DMS79 (cell line): ENCODE measurements at regions not wholly inside any gene's neighbourhood (a gene's known extent, or its start where the extent isn't known, plus 50 kb on each side); places are given as distances from the start of the nearest gene placed in this dataset.

ENCODE experiments used
- DNase-seq: peaks from one replicate; lab custom pipeline; 2025; lab: John Stamatoyannopoulos, UW

DNA sequence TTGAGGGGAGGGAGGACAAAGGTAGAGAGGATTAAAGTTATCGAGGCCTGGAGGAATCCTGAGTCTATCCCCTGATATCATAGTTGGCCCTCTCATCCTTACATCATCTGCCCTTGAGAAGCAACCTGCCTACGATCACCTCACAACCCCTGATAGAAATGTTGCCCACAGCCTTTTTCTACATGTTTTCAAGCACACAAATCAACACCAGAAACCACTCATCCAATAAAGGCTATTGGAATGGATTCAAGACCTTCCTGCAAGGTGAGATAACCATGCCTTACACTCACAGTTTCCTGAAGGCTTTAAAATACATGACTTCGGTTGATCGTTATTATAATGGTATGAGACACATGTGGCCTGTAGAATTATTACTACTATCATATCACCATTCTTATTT lies 175.7 kb upstream of the EGLN3 start:
- DNase-seq = no peak

DNA sequence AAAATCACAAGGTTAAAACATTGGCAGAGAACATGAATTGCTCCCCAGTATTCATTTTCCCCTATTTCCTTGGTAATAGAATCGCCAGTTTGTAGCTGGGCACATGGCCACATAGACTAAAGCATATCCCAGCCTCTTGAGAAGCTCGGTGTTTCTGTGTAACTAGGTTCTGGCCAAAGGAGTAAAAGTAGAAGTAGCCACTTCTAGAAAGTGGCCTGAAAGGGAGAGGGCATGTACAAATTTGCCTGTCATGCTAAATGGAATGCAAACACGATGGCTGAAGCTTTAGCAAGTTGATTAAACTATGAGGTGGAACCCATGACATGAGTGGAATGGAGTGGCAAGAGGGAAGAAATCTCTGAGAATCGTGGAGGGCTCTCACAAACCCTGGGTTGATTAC lies 173.7 kb upstream of the EGLN3 start:
- no peak for DNase-seq

DNA sequence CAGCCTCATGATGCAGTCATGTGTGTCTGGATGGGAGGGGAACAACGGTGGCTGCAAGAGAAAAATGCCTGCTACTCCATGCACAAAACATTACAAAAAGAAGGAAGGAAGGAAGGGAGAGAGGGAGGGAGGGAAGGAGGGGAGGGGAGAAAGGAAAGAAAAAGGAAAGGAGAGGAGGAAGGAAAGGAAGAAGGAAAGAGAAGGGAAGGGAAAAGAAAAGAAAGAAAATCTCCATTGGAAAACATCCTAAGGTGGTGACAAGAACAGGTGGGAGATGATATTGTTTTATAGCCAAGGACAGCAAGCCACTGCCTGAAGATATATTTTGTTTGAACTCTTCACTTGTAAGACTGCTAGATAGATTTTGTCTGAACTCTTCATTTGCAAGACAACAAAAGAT lies 171.8 kb upstream of the EGLN3 start:
- no peak for DNase-seq

DNA sequence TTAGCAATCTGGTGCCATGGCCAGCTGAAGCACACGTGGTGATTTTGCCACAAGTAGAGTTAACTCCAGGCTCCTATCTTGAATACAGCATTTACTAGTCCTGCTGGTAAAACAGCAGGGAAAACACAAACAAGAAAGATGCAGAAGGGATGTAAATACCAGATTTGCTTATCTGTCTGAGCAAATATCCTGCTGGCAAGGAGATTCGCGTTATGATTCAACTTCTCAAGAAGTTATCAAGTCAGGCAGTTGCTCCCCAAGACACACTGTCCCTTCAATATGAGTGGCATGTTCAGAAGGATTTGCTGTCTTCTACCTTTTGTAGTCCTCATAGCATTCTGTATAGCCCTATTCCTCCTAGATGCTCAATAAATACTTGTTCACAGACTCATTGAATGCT lies 171.2 kb upstream of the EGLN3 start:
- no peak for DNase-seq

DNA sequence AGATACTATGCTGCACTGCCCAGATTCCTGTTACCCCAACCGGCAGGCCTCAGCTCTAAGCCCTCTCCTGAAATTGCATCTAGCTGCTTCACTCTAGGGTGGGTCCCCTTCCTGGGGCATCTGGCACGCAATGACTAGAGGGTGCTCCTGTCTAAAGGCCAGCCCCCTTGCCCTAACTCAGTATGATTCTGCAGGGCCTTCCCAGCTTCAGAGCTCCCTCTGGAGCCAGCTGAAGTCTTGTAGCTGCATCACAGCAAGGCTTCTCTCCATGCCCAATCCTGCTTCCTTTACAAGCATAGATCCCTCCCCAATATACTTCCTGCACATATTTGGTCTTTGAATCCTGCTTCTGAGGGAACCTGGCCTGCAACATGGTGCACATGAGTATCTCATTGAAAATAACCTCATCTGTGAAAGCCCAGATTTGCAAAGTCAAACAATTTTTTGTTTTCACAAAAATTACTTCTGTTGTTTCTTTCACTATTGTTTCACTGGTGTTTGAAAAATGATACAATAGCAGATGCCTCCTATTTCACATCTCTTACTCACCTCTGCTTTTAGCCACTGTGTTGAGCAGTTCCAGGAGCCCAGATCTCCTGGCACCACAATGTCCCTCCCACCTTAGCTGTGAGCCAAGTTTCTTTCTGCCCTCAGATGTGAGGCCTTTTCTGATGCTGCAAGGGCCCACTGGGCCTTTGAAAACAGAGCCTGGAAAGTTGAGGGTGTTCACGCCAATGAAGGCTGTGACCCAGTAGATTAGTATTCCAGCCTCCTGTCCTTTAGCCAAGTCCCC lies 169.5 kb upstream of the EGLN3 start:
- DNase-seq = no peak

DNA sequence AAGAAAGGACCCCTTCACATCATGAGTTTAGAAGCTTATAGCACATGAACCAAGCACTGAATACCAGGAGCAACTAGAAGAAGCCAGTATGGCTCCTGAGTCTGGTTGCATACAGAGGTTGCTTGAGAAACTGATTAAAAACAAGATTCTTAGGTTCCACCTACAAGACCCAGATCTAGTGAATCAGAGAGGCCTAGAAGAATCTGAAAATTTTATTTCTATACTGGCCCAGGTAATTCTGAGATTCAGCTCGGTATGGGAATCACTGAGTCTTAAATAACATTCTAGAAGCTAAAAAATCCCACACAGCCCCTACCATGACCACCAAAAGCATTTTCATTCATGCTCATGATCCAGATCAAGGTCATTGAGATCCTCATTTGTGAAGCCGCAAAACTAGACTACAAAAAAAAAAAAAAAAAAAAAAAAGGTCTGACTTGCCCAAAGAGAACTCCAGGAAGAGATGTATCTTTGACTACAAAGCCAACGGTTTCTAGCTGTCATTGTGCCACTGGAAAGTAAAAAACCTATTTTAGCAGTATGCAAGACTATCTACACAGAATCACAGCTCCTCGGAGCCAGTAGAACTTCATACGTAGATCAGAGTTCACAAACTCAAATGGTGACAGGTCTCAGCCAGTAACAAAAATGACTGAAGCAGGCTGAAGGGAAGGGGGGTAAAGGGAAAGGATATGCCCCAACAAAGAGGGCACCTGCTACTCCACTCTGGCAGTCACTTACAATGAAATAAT lies 168.4 kb upstream of the EGLN3 start:
- no peak for DNase-seq

DNA sequence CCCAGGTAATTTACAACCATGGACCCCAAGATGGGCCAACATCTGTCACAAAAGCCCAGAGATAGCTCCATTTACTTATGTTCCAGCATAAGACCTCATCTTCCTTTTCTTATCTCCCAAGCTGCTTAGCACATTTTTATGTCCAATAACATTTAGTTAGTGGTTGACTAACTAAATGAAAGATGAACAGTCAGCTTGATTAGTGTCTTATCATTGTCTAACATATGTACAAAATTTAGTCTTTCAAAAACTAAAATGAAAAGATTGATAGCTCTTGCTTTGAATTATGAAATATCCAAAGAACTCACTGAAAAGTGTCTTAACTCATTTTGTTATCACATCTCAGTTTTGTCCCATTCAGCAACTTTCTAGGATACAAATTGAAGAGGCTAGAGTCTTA lies 163.1 kb upstream of the EGLN3 start:
- no peak for DNase-seq

DNA sequence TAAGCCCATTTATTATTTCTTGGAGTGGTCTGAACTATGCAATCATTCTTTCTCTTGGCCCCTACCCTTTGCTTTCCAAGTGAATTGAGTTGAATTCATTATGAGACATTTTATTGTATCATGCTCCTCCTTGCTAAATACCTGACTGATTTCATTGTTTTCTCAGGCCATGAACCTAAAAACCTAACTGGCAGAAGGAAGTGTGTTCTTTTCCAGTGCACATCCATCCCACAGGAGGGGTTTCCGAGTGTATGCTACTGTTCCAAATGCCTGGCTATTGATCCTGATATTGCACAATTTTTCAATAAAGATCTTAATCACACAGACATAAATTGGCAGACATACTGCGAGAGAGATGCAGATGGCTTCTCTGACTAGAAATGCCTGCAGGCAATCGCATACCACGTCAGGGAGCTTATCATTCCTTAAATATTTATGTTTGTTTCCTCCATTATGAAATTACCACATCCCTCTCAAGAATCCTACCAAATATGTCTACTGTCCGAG lies 162.2 kb upstream of the EGLN3 start:
- no peak for DNase-seq

DNA sequence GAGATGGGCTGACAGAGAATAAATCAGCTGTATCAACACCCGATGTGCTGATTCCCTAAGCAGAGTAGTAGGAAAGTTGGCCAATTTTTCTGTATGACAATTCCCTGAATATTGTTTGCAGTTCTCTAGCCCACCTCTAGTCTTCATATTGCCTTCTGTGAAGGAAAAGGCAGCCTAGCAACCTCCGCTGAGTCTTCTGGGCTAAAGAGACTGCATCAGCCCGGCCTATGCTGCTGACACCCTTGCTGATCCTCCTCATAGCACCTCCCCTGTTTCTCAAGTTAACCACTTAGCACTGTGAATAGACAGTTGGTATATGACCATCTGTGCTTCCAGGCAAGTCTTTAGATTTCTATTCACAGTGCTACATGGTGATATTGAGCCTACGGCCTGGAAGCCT lies 161.1 kb upstream of the EGLN3 start:
- DNase-seq = no peak

DNA sequence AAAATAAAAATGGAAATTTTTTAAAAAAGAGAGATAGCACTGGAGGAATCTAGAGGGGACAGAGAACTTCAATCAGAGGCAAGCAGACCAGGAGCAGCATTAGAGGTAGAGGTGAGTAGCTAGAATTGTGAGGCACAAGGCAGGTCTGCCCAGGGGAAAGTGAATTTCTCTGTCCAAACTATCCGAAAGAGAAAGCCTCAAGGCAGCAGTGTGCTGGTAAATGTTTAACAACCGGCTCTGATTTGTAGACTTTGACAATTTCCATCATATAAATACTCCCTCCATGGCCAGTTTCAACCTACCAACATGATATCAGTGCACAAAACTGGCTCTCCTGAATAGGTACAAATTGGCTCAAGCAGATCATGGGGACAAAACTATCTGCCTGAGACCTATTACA lies 160.6 kb upstream of the EGLN3 start:
- DNase-seq = no peak

DNA sequence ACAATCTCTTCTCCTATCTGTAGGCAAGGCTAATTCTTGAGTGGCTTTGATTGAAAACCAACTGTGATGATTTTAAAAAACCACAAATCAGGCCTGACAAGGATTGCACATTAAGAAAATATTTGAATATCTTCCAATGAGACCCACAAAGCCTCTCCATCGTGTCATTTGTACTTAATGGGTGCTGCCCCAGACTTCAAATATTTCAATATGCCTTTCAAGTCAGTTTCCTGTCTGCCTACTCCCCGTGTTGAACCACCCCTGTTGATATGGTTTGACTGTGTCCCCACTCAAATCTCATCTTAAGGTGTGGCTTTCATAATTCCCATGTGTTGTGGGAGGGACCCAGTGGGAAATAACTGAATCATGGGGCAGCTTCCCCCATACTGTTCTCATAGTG lies 159.7 kb upstream of the EGLN3 start:
- no peak for DNase-seq

DNA sequence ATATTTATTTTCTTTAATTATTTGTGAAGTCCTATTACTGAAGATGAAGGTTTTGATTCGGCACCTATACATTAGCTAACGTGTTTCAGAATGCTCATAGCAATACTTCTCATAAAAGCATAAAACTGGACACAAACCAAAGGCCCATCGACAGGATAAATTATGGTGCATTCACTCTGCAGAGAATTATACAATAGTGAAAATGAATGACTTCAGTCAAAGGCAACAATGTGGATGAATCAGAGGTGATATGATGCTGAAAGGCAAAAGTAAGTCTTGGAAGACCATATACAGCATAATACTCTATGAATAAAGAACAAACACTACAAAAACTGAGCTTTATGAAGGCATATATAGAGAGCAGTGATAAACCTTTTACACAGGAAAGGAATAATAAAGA lies 156.6 kb upstream of the EGLN3 start:
- no peak for DNase-seq

DNA sequence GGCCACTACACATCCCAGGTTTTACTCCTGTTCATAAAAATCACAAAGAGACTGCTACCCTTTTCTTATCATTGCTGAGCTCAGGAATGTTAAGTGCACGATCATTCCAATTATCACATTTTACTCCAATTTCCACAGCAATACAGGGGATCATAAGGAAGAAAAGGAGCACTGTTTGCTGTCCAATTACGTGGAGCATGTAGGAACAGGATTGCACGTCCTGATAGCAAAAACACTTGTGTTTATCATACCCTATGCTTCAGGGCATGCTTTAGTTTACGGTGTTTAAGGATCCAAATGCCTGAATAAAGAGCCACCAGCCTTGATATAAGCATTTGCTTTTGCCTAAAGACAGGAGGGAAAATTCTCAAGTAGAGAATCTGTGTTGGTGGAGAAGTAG lies 155.4 kb upstream of the EGLN3 start:
- DNase-seq = no peak

DNA sequence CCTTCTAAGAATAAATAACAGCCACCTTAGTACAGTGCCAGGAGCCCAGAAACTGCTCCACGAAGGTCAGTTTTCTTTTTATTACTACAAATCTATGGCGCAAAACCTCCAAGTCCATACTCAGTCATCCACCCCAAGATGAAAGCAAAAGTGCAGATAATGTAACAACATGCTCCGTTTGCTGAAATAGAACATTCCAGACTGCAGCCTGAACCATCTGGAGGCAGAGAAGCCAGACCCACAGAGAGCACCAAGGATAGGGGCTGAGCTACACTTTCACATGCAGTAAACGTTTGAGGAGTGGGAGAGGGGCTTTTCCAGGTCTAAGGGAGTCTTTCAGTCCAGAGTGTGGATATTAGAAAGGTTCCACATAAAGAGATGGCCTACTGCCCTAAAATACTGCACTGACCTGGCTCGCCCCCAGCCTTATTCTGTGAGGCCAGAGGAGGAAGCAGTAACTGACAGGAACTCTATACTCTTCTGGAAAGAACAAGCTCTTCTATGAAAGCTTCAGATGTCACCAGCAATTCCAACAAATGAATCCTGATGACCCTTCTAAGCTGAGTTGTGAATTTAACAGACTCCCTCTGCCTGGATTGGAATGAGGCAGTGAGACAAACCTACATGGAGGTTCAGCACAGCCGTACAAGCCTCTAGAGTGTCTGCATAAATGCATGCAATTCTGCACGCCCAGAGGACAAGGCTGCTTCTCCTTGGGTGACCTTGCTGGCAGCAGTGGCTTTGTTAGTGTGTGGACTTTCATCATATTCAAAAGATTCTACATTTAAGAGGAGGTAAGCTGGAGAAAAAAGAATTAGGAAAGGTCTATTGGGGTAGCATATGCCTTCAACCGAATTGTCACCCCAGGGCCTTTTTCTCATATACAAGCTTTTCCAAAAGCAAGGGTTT lies 153.9 kb upstream of the EGLN3 start:
- no peak for DNase-seq

DNA sequence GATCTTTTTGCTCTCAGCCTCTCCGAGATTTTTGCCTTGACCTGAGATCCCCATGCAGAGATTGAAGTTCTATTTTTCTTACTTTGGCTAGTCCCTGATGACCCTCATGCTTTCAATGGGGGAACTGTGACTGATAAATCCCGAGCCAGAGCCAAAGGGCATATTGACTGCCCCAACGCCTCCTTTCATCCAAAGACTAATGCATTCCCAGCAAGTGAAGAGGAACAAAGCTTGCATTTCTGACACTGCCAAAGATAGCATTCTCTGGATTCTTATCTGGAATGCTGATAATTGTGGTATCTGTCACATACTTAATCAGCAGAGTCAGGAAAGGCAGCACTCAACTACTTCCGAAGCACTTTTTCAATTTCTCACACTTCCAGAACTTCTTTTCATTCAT lies 152.3 kb upstream of the EGLN3 start:
- no peak for DNase-seq

DNA sequence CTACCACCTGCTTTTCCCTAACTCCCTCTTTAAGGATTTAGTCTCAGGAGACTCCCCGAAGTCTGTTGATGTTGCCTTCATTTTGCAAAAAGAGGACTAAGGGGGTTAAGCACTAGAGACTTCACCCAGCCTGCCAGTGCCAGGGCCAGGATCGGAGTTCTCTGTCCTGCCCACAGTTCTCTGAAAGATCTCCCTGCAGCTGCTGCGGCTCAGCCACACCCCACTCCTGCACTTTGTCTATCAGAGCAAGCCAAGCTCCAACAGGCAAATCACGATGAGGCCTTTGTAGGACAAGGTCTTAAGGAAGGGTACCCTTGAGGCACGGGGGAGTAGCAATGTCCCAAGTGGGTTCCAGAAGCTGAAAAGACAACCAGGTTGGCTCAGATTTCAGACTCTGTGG lies 148.8 kb upstream of the EGLN3 start:
- DNase-seq = no peak

DNA sequence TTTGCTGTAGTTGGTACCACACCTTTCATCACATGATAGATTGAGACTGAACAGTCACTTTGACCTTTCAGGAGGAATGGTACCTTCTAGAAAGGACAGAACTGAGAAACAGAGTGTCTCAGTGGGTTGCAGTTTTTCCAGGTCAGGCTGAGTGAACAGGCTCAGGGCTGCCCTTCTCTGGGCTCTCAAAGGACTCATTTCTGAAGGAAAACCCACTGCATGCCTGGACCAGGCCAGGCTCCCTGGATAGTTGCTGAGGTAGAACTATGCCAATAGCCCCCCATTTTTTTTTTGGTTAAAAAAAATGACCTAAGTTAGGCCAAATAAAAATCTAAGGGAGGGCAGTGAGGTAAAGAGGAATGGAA lies 148.1 kb upstream of the EGLN3 start:
- DNase-seq = no peak

DNA sequence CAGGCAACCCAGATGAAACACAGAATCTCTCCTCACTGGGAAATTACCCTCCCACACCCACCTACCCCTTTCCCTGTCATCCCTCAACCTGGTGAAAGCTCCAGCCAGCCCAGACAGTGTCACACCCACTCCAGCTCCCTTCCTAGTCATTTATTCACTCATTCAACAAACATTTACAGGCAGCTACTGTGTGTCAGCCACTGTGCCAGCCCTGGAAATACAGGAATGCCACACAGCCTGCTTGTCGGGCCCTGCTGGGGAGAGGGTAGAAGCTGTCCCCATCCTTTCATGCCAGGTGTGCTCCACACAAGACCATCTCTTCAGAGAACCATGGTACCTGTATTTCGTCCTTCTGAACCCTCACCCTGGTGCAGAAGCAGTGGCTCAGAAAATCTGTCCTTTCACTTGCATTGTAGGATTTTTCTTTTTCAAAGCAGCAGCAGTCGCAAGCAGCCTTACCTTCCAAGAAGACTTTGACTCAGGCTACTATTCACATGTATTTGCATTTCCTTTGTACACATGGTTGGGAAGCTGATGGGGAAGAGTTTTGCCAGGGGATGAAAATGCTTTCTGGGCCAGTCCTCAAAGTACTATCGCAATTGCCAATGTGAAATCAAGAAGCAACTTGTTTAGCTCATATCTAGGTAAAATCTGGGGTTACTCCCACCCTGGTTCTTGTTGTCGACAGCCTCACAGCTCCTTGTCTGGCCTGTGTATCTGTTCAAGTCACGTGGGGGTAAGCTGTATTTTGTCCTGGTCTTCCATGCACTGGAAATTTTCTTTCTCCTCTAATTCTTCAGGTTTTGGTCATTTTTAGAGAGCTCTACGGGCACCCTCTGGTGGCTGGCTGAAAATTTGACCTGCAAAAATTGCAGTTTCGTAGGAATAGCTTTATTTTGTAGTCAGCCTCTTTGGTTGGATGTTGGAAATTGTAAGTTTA lies 147.4 kb upstream of the EGLN3 start:
- DNase-seq = no peak

DNA sequence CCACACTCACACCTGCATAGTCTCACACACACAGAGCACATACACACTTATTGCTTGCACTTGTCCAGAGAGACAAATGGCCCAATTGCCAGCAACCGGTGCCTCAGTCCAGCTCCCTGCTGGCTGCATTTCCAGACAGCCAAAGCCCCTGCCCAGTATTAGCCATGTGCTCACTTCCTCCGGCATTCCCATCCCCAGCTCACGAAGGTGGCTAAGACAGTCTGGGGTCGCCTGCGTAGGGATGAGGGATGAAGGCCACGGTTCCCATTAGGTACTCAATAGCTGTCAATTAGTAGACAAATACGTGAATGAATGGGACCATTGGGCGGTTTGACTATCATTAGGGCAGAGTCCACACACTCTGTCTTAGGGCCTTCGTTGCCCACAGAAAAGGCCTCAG lies 146.8 kb upstream of the EGLN3 start:
- no peak for DNase-seq

DNA sequence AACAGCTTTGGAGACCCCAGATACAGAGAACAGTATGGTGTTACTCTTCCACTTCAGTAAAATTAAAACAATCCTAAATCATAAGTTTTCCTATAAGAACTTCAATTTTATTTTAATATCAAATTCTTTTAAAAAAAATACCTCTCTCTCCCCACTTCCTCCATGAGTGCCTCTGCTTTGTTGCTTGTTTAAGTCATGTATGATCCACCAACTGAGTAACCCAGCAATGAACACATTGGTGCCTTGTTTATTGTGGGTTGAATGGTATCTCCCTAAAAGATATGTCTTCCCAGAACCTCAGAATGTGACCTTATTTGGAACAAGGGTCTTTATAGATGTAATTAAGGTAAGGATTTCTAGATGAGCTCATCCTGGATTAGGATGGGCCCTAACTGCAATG lies 143.5 kb upstream of the EGLN3 start:
- no peak for DNase-seq

DNA sequence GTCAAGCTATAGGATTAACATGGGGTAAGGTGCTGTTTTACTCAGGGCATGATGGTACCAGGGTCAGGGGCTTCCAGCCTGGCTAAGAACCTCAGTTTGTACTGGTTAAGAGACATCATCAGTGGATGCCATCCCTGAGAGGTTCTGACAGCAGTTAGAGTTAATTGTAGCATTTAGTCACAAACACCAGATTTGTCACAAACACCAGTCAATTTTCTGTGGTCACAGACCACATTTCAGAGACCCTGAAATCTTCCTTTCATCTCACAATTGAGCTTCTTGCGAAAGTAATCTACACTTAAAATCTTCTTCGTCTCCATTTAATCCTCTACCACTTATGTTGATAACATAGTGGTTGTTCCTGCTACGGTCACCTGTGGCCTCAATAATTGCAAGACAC lies 143.0 kb upstream of the EGLN3 start:
- no peak for DNase-seq

DNA sequence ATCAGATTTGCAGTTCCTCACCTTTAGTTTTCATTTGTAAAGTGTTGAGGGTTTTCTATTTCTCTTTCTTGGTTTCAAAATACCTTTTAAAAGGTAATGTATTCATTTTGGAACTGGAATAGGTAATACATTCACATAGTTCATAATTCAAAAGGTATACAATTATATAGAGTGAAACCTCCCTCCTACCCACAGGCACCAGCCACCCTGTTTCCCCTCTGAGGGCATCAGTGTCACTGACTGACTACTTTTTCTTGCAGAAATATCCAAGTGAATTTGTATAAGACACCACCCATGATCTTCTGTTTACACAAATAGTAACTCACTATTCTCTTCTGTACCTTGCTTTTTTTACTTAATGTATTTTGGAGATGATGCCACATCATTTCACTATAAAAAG lies 139.6 kb upstream of the EGLN3 start:
- DNase-seq = no peak
